COLO829 (cell line): ENCODE measurements at regions not wholly inside any gene's neighbourhood (a gene's known extent, or its start where the extent isn't known, plus 50 kb on each side); places are given as distances from the start of the nearest gene placed in this dataset.
"Not testable (repeated sequence)": the region's sequence is repeated elsewhere in the genome, so short reads cannot be mapped to it uniquely, and the experiment has no call there.

ENCODE experiments used
- DNase-seq: peaks from one replicate; pipeline ENCODE4 v3.0.0; 2012; ENCODE audit warnings: low spot score

DNA sequence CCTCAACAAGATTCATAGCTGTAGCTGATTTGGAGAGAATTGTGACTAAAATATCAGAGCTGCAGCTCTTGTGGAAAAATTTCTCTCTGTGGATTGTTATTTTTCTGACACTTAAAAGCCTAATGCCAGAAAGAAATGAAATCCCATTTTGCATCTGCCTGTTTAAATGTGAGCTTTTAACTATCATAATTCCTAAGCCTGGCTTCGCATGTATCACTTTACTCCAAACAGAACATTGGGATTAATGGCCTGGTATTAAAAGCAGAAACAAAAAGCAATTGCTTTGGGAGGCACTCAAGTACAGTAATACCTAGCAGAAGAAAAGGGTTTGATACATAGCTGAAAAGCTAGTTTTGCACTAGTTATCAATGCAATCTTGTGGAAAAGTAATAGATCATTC is 164.2 kb upstream of the FSHR start:
- DNase-seq: no peak

GRCh38 chr2:49309461-49309860 is 155.1 kb upstream of the FSHR start:
- no peak for DNase-seq

DNA sequence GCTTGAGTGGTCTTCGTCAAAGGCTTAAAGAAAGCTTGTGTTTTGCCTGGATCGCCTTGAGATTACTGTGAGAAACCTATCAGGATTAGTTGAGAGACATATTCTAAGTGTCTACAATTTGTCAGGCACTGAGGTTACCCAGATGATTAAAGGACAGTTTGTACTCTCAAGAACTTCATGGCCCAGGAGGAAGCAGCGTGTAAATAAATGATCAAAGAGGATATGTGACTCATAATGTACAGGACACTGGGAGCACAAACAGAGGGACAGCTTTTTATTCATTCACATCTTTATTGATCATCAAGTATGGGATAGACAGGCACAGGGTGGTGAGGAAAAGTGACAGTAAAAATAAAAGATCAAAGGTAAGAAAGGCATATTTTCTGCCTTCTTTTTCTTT is 152.6 kb upstream of the FSHR start:
- peak; percentile 51 for DNase-seq

GRCh38 chr2:49298693-49299092 is 144.4 kb upstream of the FSHR start:
- not testable (repeated sequence) for DNase-seq

DNA sequence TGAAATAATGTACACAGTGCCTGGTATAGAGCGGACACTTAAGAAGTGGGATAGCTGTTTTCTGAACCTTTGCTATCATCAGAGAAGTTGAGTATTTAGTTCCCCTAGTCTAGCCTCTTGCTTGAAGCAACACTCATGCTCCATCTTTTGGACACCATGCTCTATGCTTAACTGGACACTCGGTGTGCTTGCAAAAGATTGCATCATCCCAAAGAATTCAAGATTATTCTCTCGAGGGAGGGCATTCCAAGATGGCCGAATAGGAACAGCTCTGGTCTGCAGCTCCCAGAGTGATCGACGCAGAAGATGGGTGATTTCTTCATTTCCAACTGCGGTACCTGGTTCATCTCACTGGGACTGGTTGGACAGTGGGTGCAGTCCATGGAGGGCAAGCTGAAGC is 143.9 kb upstream of the FSHR start:
- DNase-seq: no peak

- DNase-seq: no peak
Observed at GRCh38 chr2:49296107-49296867, 142.0 kb upstream of the FSHR start.

GRCh38 chr2:49294225-49294624 is 139.9 kb upstream of the FSHR start:
- no peak for DNase-seq

GRCh38 chr2:49291619-49292018 is 137.3 kb upstream of the FSHR start:
- no peak for DNase-seq

DNA sequence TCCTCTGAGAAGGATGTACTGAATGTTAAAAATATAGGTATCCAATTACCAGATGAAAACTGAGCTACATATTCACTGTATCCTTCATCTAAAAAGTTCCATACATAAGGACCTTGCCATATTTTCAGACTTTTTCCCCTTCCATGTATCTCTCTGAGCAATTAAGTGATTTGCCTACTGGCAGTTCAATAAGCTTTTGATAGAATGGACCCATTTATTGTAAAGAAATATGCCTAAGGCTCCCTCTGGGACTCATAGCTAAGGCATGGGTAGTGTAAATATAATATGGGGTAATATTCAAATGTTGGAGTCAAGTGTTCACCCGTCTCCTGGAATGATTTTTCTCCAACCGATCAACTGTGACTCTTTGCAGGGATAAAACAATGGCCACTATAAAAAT is 135.4 kb upstream of the FSHR start:
- peak; percentile 40 for DNase-seq

DNA sequence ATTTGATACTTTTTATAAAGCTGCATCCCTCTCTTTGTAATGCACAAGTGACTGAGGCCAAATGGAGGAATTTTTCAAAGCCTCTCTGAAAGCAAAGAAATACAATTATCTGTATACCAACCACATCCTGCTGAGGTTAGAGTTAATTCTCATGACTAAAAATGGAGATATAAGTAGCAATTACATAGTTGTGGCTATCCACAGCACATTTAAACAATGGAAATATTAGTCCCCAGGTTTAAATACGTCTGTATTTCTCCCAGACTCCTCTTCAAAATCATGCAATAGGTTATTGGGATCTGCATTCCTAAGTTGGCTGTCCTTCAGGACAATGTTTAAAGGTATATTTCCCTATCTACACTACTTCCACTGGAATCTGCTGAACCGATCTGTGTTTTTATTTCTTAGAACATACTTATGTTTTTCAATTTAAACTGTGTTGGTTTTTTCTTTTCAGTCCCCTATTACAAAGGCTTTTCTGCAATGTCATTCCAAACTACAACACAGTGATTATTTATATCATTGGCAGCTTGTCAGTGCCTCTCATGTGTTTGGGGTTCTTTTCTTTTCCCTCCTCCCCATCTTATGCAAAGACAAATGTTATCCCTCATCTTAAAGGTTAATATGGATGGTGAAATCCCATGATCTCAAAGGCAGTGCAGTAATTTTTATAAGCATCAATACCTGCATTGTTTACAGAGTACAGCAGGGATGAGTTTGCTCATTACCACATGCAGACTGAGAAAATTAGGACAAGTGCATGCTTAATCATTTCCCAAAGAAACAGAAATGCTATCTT is 134.8 kb upstream of the FSHR start:
- peak; percentile 67 for DNase-seq

DNA sequence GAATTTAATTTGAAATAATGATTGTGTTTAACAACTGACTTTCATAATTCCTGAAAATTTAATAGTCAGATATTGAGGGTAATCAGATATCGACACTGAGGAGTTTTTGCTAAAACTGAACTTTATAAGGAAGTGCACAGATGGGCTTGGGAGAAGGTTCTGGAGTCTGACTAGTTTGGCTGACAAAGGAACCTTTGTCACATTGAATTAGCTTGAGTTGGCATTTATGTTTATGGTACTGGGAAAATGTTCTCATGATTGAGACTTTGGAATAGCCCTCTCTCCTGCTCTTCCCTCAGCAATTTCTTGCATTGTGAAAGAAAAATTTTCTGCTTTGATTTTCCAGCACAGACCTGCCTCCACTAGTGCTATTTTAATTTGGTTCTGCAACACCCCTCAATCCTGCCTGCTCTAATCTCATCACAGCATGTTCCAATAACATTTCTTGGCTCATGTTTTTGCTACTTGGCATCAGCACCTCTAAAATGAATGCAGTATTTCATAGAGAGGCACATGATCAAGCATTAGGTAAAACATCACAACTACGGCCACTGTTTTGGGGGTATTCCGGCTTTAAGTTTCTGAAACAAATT is 133.9 kb upstream of the FSHR start:
- peak; percentile 61 for DNase-seq

DNA sequence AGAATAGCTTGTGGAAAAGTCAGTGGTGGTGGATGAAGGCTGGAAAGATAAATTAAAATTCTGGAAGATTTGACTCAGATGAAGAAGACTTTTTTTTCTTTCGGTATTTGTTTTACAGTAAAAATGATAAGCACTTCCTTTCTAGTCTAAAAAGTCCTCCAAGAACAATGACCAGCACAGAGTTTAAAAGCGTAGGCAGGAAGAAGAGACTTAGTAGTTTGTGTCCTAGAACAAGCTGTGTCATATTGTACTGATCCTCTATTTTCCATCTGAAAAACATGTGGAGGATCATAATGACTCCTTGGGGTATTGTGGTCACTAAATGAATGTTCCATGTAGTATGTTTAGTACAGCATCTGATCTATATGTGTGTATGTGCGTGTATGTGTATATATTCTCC is 132.4 kb upstream of the FSHR start:
- peak; percentile 29 for DNase-seq

DNA sequence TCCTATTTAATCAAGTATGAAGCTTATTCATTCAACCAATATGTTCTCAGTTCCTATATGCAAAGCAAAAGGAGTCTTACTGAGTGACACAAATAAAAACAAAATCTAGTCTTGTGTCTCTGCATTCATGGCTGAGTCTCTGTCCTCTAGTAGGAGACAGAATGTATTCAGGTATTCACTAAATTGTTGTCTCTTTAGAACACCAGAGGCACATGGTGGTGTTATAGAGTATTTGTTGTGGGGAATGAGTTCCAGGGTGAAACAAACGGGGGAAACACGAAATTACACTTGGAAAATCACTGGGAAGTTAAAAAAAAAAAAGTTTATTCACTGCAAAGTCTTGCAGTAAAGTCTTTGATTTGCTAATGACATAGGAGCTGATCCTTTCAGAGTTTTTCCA is 131.7 kb upstream of the FSHR start:
- no peak for DNase-seq

DNA sequence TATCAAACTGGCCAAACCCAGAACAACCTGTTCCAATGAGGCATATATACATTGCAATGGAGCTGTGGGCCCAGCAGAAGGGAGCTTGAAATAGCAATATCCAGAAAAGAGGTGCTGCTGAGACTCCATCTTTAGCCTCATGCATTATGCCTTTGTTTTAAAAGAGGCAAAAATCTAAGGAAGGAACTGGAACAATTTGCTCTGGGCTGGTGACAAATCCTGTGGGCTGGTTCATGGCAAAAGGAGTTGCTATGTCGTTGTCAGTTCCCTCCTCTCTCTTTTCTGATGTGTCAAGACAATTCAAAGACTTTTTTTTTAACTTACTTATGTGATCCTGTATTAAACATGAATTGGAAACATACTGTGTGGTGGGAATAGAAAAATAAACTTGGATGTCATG is 124.2 kb upstream of the FSHR start:
- no peak for DNase-seq

GRCh38 chr2:49278141-49278540 is 123.8 kb upstream of the FSHR start:
- DNase-seq: no peak

DNA sequence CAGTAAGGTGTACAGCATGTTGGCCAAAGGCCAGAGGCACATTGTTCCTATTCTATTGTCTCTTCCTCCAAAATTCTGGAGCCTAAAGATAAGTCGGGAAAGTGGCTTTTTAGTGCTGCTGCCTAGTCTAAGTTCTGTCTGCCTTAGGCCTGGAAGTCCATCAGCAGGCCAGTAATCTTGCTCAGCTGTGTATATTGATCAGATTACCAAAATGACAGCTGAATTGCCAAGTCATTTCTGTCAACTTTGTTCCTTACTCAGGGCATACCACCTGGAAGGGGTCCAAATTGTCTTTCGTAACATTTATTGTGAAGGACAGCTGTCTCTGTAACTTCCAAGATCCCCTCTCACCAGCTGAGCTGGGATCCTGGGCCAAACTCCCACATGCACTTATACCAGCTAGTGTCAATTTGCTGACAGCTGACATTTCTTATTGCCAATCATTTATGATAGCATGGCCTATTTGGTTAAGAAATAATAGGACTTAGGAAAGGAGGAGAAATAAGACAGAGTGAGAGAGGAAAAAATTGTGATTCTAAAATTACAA is 116.8 kb upstream of the FSHR start:
- DNase-seq: no peak

DNA sequence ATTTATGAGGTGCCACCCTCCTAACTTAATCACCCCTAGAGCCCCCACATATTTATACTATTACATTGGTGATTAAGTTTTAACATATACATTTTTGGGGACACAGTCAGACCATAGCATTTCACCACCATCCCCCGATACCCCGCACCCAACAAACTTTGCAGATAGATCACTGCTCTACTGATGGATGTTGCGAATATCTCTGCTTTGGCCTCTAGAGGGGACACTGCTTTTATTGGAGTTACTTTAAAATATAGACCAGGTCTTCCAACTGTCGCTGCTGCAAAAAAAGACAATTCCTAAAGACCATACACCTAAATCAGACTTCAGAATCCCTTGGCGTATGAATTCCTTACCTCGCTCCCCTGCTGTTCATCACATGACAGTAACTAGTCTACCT is 115.8 kb upstream of the FSHR start:
- no peak for DNase-seq

DNA sequence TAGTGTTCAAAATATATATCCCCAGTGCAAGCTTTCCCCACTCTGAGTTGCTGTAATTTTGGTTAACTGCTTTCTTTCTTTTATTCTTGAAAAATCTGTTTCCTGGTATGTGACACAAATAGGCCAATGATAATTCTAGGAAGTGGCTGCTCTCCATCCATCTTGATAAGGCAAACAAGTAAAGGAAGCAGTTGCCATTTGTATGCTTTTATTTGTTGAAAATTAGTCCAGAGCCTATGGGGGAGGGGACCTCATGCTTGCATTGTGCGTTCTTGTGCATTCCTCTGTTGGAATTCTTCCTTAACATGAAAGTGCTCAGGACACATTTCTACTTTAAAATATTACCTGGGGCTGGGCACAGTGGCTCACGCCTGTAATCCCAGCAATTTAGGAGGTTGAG is 111.2 kb upstream of the FSHR start:
- DNase-seq: no peak

DNA sequence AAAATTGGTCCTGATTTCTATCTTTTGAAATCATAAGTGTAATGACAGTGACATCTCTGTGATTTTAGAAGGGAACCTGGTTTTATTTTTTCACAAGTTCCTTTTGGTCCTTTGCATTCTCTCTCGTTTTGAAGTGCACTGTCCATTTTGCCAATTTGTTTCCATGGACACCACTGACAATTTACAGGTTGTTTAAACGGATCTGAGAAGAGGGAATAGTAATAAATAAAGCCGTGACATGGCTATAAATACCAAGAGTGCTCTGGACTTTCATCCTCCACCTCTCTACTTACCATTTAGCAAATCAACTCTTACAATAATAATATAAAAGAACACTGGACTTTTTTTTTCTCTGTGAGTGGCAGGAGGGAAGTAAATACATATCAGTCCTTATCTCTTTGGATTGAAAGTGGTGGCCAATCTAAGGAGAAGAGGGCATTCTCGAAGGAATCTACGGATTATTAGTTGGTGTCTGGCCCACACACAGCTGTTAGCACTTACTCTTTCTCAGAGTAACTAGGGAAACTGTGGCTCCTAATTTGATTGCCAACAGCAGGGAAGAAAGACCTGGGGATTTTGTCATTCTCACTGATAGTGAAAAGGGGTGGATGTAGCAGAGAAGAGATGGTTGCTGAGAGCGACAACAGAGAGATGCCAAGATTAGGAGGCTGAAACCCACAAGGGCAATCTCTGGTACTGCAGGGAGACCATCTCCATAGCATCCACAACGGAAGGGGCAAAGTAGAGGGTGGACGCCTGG is 108.7 kb upstream of the FSHR start:
- DNase-seq: no peak

GRCh38 chr2:49261781-49262180 is 107.5 kb upstream of the FSHR start:
- no peak for DNase-seq

- no peak for DNase-seq
Observed at GRCh38 chr2:49260979-49261538, 106.7 kb upstream of the FSHR start.

DNA sequence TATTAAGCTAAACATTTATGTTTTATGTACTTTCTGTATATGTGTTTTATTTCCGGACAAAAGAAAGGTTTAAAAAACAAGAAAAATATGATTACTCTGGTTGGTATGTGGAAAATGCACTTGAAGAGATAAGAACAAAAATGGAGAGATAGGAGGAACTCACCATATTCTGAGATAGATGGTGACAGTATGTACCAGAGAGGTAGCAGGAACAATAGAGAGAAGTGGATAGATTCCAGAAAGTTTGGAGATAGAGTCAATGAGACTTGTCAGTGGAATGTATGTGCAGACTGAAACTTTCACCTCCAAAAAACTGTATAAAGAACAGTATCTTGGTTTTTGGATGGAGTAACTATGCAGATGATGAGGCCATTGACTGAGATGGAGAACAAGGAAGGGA is 105.6 kb upstream of the FSHR start:
- no peak for DNase-seq
